ENCODE measurements at regions not wholly inside any gene's neighbourhood (a gene's known extent, or its start where the extent isn't known, plus 50 kb on each side); places are given as distances from the start of the nearest gene placed in this dataset.

DNA sequence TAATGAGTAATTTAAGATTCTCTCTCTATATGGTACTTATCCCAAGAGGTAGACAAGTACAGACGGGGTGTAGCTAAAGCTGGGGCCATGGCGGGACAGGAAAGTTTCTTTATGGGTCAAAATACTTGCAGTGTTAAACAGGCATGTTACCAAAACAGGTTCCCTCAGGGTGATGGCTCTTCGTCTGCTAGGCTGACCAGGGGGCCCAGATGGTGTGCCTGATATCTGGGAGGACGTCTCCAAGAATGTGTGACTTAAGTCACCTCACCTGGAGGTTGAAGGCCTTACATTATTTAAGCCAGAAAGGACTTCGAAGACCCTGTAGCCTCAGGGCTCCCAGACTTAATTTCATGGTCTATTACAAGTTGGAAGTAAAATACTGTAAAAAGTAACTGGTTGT, 52.7 kb upstream of the FMOD start:
- TF ChIP-seq, protein P1, sequence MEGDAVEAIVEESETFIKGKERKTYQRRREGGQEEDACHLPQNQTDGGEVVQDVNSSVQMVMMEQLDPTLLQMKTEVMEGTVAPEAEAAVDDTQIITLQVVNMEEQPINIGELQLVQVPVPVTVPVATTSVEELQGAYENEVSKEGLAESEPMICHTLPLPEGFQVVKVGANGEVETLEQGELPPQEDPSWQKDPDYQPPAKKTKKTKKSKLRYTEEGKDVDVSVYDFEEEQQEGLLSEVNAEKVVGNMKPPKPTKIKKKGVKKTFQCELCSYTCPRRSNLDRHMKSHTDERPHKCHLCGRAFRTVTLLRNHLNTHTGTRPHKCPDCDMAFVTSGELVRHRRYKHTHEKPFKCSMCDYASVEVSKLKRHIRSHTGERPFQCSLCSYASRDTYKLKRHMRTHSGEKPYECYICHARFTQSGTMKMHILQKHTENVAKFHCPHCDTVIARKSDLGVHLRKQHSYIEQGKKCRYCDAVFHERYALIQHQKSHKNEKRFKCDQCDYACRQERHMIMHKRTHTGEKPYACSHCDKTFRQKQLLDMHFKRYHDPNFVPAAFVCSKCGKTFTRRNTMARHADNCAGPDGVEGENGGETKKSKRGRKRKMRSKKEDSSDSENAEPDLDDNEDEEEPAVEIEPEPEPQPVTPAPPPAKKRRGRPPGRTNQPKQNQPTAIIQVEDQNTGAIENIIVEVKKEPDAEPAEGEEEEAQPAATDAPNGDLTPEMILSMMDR (IDR thresholded peaks at IDR 0.05; ENCODE audit: insufficient read depth, low read length, poor library complexity, severe bottlenecking): no peak
- no peak for TF ChIP-seq EZH2phosphoT487 (conservative IDR thresholded peaks at IDR 0.05; ENCODE audit: low read length)
- no peak overlapping the region for H2AFZ ChIP-seq (ENCODE audit: low read depth, low read length, severe bottlenecking)
- H3K4me3 ChIP-seq (ENCODE audit: insufficient read depth, low read length, poor library complexity, severe bottlenecking): no peak overlapping the region

DNA sequence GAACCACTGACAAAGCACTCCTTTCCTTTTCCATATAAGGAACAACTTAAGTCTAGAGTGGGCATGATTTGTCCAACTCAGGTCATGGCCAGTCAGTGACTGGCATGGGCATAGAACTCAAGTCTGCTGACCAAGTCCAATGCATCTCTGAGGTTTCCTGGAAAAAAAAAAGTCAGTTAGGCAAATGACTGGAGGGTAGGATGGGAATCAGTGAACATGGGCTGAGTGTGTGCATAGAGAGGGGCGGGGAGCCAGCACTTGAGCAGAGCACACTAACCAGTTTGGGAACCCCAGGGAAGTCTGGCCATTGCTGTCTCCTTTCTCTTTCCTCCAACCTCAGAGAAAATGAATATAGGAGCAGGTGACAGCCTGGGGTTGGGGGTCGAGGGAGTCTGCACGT, 53.6 kb upstream of the FMOD start:
- no peaks in the 10 kb centered on the region for H3K9me3 ChIP-seq (ENCODE audit: insufficient read depth, low read length)
- H3K27me3 ChIP-seq (ENCODE audit: low read length): no peaks in the 10 kb centered on the region
- H3K9ac ChIP-seq (ENCODE audit: low read length): no peak overlapping the region
- no peaks in the 10 kb centered on the region for H3K9me2 ChIP-seq (replicated peaks; ENCODE audit: insufficient read depth, low read length)
- H3K4me2 ChIP-seq (ENCODE audit: low read depth, low read length, poor library complexity, severe bottlenecking): no peak overlapping the region
- H3K36me3 ChIP-seq (ENCODE audit: low read length): no peaks in the 10 kb centered on the region
- no peak overlapping the region for H3K4me3 ChIP-seq (ENCODE audit: insufficient read depth, low read length, poor library complexity, severe bottlenecking)
- TF ChIP-seq, protein P1 (IDR thresholded peaks at IDR 0.05; ENCODE audit: insufficient read depth, low read length, poor library complexity, severe bottlenecking): no peak
- no peak for TF ChIP-seq EZH2phosphoT487 (conservative IDR thresholded peaks at IDR 0.05; ENCODE audit: low read length)
- H4K20me1 ChIP-seq (ENCODE audit: low read depth, low read length): no peaks in the 10 kb centered on the region
- H3F3A ChIP-seq (ENCODE audit: insufficient read depth): no peaks in the 10 kb centered on the region
- no peaks in the 10 kb centered on the region for H3K79me2 ChIP-seq (ENCODE audit: insufficient read depth, low read length)
- no peak overlapping the region for H2AFZ ChIP-seq (ENCODE audit: low read depth, low read length, severe bottlenecking)
- H3K27ac ChIP-seq (ENCODE audit: low read depth, low read length): no peak overlapping the region

More for the DNA sequence above, 52.7 kb upstream of the FMOD start:
- no peaks in the 10 kb centered on the region for H4K20me1 ChIP-seq (ENCODE audit: low read depth, low read length)
- H3K79me2 ChIP-seq (ENCODE audit: insufficient read depth, low read length): no peaks in the 10 kb centered on the region
- H3K9me3 ChIP-seq (ENCODE audit: insufficient read depth, low read length): no peaks in the 10 kb centered on the region
- H3K27me3 ChIP-seq (ENCODE audit: low read length): no peaks in the 10 kb centered on the region
- H3K4me2 ChIP-seq (ENCODE audit: low read depth, low read length, poor library complexity, severe bottlenecking): no peak overlapping the region
- H3K9ac ChIP-seq (ENCODE audit: low read length): no peak overlapping the region
- H3K36me3 ChIP-seq (ENCODE audit: low read length): no peaks in the 10 kb centered on the region
- H3F3A ChIP-seq (ENCODE audit: insufficient read depth): no peaks in the 10 kb centered on the region
- H3K9me2 ChIP-seq (replicated peaks; ENCODE audit: insufficient read depth, low read length): no peaks in the 10 kb centered on the region
- H3K27ac ChIP-seq (ENCODE audit: low read depth, low read length): no peak overlapping the region

DNA sequence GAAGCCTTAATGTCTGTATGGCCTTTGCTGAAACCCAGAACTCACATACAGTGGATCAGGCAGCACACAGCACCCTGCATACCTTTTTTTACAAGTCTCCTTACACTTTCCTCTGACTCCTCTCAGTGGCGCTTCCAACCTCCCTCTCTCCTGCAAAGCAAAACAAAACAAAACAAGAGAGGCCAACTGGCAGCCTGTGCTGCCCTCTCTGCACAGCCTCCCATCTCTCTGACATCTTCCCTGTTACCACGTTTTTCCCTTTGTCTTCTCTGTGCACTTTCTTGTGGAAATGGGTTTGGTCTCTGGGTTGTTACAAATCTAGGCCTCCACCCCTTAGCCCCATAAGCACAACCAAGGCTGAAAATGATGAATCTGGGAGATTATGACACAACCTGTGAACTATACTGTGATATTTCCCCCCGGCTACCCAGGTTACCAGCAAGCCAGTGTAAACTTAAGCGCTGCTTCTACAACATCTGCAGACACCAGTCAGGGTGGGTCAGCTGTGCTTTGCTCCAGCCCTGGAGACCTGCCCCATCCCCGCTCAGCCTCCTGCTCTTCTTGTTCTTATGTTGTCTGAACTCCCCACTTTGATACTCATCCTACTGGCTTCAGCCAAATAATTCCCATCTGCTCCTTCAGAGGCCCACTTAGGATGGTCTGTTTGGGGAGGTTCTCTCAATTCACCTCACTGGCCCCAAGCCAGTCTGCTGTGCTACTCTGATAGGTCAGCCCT, 54.9 kb upstream of the FMOD start:
- no peak overlapping the region for H3K27ac ChIP-seq (ENCODE audit: low read depth, low read length)

More for the DNA sequence above, 54.9 kb upstream of the FMOD start:
- no peak for TF ChIP-seq EZH2phosphoT487 (conservative IDR thresholded peaks at IDR 0.05; ENCODE audit: low read length)
- TF ChIP-seq, protein P1 (IDR thresholded peaks at IDR 0.05; ENCODE audit: insufficient read depth, low read length, poor library complexity, severe bottlenecking): no peak
- no peak overlapping the region for H3K4me2 ChIP-seq (ENCODE audit: low read depth, low read length, poor library complexity, severe bottlenecking)
- H2AFZ ChIP-seq (ENCODE audit: low read depth, low read length, severe bottlenecking): no peak overlapping the region
- no peaks in the 10 kb centered on the region for H3K27me3 ChIP-seq (ENCODE audit: low read length)
- H3K9me2 ChIP-seq (replicated peaks; ENCODE audit: insufficient read depth, low read length): no peaks in the 10 kb centered on the region
- no peak overlapping the region for H3K9ac ChIP-seq (ENCODE audit: low read length)
- no peak overlapping the region for H3K4me3 ChIP-seq (ENCODE audit: insufficient read depth, low read length, poor library complexity, severe bottlenecking)
- H3K9me3 ChIP-seq (ENCODE audit: insufficient read depth, low read length): no peaks in the 10 kb centered on the region
- 0 out of 2 replicates have a peak, but pooled peaks cover 6% of the 10 kb centered on the region for H3F3A ChIP-seq (ENCODE audit: insufficient read depth)
- H4K20me1 ChIP-seq (ENCODE audit: low read depth, low read length): no peaks in the 10 kb centered on the region
- no peaks in the 10 kb centered on the region for H3K36me3 ChIP-seq (ENCODE audit: low read length)
- no peaks in the 10 kb centered on the region for H3K79me2 ChIP-seq (ENCODE audit: insufficient read depth, low read length)

Data from SU-DHL-6 (cell line).